Dermis blood vessel endothelial cell (primary cell): ENCODE measurements at regions not wholly inside any gene's neighbourhood (a gene's known extent, or its start where the extent isn't known, plus 50 kb on each side); places are given as distances from the start of the nearest gene placed in this dataset.

Experiments
- DNase-seq: peaks from one replicate; pipeline ENCODE4 v3.0.0; 2010

DNA sequence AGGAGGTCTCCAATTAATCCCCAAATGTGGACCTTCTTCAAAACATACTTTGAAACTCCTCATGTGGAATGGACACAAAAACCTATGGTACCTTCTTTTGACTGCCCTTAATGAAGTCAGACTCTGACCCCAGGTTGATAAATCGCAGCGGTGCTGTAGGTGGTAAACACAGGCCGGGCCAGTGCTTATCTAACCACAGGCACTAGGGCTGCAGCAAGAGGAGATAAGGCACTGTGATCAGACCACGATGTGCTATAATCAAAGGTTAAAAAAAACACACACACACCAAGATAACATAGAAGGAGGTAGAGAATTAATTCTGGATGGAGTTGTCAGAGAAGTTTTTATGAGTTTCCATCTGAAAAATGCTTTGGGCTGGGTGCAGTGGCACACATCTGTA lies 52.3 kb upstream of the SIPA1L2 start:
- DNase-seq, result no peak

DNA sequence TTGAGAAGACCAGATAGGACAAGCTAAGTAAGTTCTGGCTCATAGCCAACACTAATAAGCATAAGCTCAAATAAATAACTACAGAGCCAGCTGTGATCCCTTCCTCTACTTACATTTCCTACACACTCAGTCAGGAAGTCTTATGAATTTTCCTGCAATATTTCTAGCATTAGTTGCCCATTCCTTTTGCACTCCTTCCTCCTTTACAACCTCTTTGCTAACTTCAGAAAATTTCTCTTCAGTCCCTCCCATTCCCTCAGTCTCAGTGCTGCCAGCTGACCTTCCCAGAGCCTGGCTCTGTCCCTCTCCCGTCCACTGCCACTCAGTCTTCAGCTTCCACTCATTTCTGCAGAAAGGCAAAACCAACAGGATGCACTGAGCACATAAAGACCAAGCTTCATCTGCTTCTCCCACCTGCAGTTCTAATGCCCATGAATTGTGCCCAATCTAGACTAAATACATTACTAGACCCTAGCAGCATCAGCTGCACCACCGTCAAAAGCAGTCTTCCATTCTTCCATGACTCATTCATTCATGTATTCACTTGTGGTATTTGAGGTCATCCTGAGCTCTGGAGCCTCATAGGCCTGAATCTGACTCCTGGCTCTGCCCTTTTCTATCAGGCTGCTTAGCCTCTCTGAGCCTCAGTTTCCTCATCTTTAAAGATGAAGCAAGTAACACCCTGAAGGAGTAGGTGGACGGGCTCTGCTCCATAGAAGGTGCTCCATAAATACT lies 54.6 kb upstream of the SIPA1L2 start:
- DNase-seq, result peak; percentile 59

DNA sequence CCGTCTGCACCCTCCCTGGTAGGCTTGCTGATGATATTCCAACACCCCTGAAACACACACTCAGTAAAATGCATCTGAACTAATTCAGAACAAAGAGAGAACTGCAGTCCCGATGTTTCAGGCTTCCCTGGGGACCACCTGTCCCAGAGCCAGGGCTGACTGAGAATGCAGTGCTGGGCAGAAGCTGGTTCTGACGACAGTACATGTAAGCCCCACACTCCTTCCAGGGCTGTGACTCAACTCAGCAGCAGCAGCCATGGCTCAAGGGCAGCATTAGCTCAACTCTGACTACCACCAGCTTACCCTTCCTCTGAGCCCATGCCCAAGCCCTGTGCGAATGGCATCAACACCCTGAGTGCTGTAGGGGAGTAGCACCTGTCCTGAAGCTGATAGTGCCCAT lies 56.4 kb upstream of the SIPA1L2 start:
- DNase-seq, result peak; percentile 47

DNA sequence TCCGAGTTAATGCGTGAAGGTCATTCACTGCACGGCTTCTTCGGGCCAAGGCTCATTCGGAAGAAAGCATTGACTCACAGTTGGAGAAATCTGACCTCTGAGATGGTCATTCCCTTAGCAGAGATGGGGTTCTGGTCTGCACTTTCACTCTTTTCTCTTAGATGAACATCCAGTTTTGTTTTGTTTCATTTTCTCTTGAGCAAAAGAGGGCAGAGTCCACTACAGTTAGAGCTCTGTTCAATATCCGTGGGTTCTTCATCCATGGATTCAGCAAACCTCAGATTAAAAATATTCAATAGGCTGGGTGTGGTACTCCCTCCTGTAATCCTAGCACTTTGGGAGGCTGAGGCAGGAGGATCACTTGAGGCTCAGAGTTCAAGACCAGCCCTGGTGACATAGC lies 57.4 kb upstream of the SIPA1L2 start:
- DNase-seq, result no peak

DNA sequence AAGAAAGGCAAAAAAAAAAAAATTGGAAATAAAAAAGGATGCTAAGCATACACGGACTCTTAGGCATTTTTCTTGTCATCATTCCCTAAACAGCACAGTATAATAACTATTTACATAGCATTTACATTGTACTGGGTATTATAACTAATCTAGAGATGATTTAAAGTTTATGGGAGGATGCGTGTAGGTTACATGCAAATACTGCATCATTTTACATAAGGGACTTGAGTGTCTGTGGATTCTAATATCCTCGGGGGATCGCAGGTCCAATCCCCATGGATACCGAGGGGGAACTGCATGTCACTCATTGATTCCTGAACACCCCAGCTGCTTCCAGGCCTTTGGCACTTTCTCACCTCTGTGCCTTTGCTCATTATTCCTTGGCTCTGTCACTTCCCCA lies 57.8 kb upstream of the SIPA1L2 start:
- no peak for DNase-seq

DNA sequence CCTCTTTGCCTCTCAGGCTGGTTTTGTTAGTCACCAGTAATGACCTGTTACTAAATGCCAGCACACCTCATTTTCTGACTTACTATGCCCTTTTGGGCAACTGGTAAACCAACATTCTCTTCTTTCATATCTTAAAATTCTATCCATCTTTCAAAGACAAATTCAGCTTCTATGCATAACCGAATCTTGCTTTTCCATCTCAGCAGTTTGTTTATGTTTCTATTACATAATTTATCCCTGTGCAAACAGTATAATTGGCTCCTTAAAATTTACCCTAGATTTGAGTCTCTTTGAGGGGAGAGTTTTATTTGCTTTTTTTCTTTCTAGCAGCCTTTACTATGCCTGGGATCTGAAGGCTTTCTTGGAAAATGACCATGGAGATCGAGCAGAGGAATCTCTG lies 58.5 kb upstream of the SIPA1L2 start:
- DNase-seq, result no peak

- DNase-seq, result no peak
Measured at GRCh38 chr1:232689711-232690110, 59.8 kb upstream of the SIPA1L2 start.

DNA sequence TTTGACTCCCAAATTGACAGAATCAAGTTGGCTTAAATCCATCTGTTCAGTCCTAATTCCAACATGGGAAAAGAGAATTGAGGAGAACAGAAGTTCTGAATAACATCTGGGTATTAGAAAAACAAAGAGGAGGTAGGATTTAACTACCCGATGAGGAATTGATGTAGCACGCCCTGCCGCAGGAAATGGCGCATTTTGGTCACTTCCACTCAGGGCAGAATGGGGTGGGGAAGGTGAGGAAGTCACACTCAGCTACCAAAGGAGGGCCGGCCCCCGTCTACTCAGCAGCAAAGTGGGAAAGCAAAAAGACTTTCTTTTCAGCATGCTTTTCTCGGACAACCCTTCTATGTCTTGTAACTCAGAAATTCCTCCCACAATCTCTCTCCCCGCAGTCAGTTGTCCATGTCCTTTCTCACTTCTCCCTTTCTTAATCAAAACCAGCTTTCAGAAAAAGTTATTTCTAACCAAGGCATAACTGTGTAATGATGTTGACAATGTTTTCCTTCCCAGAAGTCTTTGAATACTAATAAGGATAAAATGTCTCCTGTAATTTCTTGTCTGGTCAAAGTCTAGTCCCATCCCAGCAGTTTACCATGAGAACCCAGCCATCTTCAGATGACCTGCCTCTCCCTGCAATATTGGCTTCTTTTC lies 60.5 kb upstream of the SIPA1L2 start:
- DNase-seq, result peak; percentile 58

- no peak for DNase-seq
Measured at GRCh38 chr1:232694475-232694874, 64.5 kb upstream of the SIPA1L2 start.

- DNase-seq, result no peak
Measured at GRCh38 chr1:232695621-232696385, 65.9 kb upstream of the SIPA1L2 start.

- DNase-seq, result no peak
Measured at GRCh38 chr1:232696466-232696865, 66.5 kb upstream of the SIPA1L2 start.

GRCh38 chr1:232697187-232697822 lies 67.4 kb upstream of the SIPA1L2 start:
- no peak for DNase-seq

DNA sequence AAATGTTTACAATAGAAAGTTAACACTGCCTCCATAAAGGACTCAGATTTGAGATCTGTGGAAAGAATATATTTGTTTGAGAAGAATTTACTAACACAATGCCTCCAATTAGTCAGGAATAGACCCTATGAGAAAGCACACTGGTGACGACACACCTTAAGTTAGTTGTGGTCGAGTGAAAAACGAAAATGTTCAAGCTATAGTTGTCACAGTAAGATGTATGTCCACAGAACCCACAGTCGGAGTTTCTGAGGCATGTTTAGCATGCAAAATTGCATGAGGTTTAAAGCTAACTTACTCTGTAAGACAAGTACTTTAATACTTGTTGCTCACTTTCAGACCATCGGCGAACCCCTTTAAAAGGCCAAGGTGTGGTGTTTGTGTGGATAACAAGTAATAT lies 69.9 kb upstream of the SIPA1L2 start:
- DNase-seq, result no peak

GRCh38 chr1:232702911-232703310 lies 73.0 kb upstream of the SIPA1L2 start:
- DNase-seq, result no peak

- no peak for DNase-seq
Measured at GRCh38 chr1:232704256-232704655, 74.3 kb upstream of the SIPA1L2 start.

GRCh38 chr1:232704694-232705680 lies 75.1 kb upstream of the SIPA1L2 start:
- peak; percentile 68 for DNase-seq

GRCh38 chr1:232705815-232706575 lies 76.1 kb upstream of the SIPA1L2 start:
- no peak for DNase-seq

DNA sequence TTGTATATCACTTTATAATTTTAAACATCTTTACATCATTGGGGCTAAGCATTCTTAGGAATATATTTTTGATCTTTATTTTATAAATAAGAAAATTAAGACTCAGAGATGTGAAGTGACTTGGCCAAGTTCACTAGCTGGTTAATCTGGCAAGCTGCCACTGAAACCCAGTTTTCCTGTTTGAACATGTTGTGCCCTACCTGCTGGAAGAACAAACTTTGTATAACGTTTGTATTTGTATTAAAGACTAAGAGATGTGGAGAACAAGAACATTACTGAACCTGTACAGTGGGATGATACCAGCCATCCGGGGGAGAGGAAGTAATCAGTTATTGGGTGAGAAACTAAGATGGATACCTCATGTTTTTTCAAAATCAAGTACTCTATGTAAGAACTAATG lies 77.2 kb upstream of the SIPA1L2 start:
- no peak for DNase-seq

- peak; percentile 73 for DNase-seq
Measured at GRCh38 chr1:232709386-232709785, 79.5 kb upstream of the SIPA1L2 start.

GRCh38 chr1:232711996-232712395 lies 82.1 kb upstream of the SIPA1L2 start:
- no peak for DNase-seq

DNA sequence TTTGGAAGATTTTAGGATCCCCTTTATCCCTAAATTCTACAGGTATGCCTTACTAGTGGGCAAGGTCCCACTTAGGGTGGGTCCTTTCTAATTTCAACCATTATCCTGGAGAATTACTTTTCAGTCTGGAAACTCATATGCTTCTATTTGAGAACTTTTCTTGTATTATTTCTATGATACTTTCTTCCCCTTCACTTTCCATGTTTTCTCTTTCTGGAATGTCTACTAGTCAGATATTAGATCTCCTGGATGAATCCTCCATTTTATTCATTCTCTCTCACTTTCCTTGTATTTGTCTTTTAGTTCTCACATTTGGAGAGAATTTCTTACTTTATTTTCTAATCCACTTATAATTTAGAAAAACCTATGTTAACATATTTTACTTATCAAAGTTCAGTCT lies 83.9 kb upstream of the SIPA1L2 start:
- no peak for DNase-seq
